Kidney epithelial cell (primary cell): ENCODE measurements at regions not wholly inside any gene's neighbourhood (a gene's known extent, or its start where the extent isn't known, plus 50 kb on each side); places are given as distances from the start of the nearest gene placed in this dataset.

ENCODE experiments used
- DNase-seq: peaks from one replicate; pipeline ENCODE4 v3.0.0-alpha.2; 2010; ENCODE audit warnings: low read depth
- H3K27me3 ChIP-seq: 2 replicates; pipeline ENCODE4 v1.6.0; 2011; ENCODE audit warnings: low read length; ENCODE audit not compliant: control insufficient read depth, insufficient read depth
- H3K36me3 ChIP-seq: 2 replicates; pipeline ENCODE4 v1.5.1; 2011; ENCODE audit warnings: low read length; ENCODE audit not compliant: control insufficient read depth, insufficient read depth
- H3K4me3 ChIP-seq: 2 replicates; pipeline ENCODE4 v1.5.1; 2011; ENCODE audit warnings: low read depth, mild to moderate bottlenecking, control low read depth, low read length
- CTCF ChIP-seq: IDR thresholded peaks from 2 replicates; pipeline ENCODE4 v1.5.1; 2011; ENCODE audit warnings: mild to moderate bottlenecking, moderate library complexity, low read length, control low read depth, inconsistent platforms; ENCODE audit not compliant: insufficient read depth, poor library complexity, severe bottlenecking

GRCh38 chr7:142308918-142309317 lies 51.1 kb upstream of the PRSS58 start:
- TF ChIP-seq CTCF, result no peak
- no peak for DNase-seq
- Histone ChIP-seq H3K36me3 (no peaks in the 10 kb centered on the region), H3K4me3 (no peak overlapping the region), H3K27me3 (no peaks in the 10 kb centered on the region)

GRCh38 chr7:142308326-142308725 lies 50.5 kb upstream of the PRSS58 start:
- Histone ChIP-seq H3K4me3 (no peak overlapping the region), H3K27me3 (no peaks in the 10 kb centered on the region), H3K36me3 (no peaks in the 10 kb centered on the region)
- no peak for TF ChIP-seq CTCF
- DNase-seq, result no peak
